Thyroid gland (tissue), 4 donors: ENCODE measurements at regions not wholly inside any gene's neighbourhood (a gene's known extent, or its start where the extent isn't known, plus 50 kb on each side); places are given as distances from the start of the nearest gene placed in this dataset.

Source experiments
- POLR2A ChIP-seq, 2 donors: fragments of 450-650 bp; IDR thresholded peaks; one replicate each; pipeline ENCODE4 v1.6.1; 2017; ENCODE audit warnings: antibody characterized with exemption in 2 of 2, mild to moderate bottlenecking in 2 of 2, moderate library complexity in 1 of 2
- TF ChIP-seq, protein P1 (sequence below), 6 experiments: fragments of 200-600 bp in 3 of 6; fragments of 450-650 bp in 3 of 6; sonication (generic) in 3 of 6; IDR thresholded peaks; one replicate each; pipeline ENCODE4 v1.5.1; 2016 to 2019; ENCODE audit warnings: antibody characterized with exemption in 6 of 6, mild to moderate bottlenecking in 2 of 6, inconsistent platforms in 1 of 6, moderate library complexity in 1 of 6

- TF ChIP-seq POLR2A (IDR thresholded peaks at IDR 0.05) = no peak
- TF ChIP-seq, protein P1, sequence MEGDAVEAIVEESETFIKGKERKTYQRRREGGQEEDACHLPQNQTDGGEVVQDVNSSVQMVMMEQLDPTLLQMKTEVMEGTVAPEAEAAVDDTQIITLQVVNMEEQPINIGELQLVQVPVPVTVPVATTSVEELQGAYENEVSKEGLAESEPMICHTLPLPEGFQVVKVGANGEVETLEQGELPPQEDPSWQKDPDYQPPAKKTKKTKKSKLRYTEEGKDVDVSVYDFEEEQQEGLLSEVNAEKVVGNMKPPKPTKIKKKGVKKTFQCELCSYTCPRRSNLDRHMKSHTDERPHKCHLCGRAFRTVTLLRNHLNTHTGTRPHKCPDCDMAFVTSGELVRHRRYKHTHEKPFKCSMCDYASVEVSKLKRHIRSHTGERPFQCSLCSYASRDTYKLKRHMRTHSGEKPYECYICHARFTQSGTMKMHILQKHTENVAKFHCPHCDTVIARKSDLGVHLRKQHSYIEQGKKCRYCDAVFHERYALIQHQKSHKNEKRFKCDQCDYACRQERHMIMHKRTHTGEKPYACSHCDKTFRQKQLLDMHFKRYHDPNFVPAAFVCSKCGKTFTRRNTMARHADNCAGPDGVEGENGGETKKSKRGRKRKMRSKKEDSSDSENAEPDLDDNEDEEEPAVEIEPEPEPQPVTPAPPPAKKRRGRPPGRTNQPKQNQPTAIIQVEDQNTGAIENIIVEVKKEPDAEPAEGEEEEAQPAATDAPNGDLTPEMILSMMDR (IDR thresholded peaks at IDR 0.05) = no peak
These were observed 108.7 kb upstream of the SYT6 start for GRCh38 chr1:114262337-114262736.
